ENCODE measurements at regions not wholly inside any gene's neighbourhood (a gene's known extent, or its start where the extent isn't known, plus 50 kb on each side); places are given as distances from the start of the nearest gene placed in this dataset.

DNA sequence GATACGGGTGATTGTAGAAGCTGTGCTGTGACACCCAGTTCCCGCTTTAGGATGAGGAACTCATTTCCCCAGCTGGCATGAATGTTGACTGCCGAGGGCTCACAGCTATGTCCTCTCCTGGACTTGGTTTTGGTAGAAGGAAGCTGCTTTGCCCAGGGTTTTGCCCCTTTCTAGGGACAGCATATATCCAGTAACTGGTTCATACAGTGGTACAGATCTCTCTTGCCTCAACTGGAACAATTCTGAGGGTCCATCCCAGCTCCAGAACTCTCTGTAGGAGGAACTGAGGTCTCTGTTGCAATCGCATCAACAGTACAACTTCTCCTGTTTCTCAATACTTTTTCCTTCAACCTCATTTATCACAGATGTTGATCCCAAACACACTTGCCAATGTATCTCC lies 54.5 kb upstream of the FNDC3B start (continued):
- TF ChIP-seq KDM5A (IDR thresholded peaks at IDR 0.05; ENCODE audit: low read length): no peak
- TF ChIP-seq RFX5 (IDR thresholded peaks at IDR 0.05; ENCODE audit: borderline replicate concordance, low read depth, low read length): no peak
- no peak for TF ChIP-seq SUZ12 (IDR thresholded peaks at IDR 0.05; ENCODE audit: low read length)

Data from H1 (cell line).